ENCODE measurements at regions not wholly inside any gene's neighbourhood (a gene's known extent, or its start where the extent isn't known, plus 50 kb on each side); places are given as distances from the start of the nearest gene placed in this dataset.

- no peak for DNase-seq (ENCODE audit: low read depth)
Observed at GRCh38 chr3:153314038-153314437, 152.0 kb downstream of the RAP2B start.

GRCh38 chr3:153315781-153316180 lies 153.8 kb downstream of the RAP2B start:
- no peak for DNase-seq (ENCODE audit: low read depth)

GRCh38 chr3:153319705-153320554 lies 157.9 kb downstream of the RAP2B start:
- no peak for DNase-seq (ENCODE audit: low read depth)

- DNase-seq (ENCODE audit: low read depth): no peak
Observed at GRCh38 chr3:153320585-153321128, 158.6 kb downstream of the RAP2B start.

- no peak for DNase-seq (ENCODE audit: low read depth)
Observed at GRCh38 chr3:153328690-153329089, 166.7 kb downstream of the RAP2B start.

GRCh38 chr3:153330901-153331300 lies 168.9 kb downstream of the RAP2B start:
- DNase-seq (ENCODE audit: low read depth): no peak

- no peak for DNase-seq (ENCODE audit: low read depth)
Observed at GRCh38 chr3:153331676-153332075, 169.7 kb downstream of the RAP2B start.

- no peak for DNase-seq (ENCODE audit: low read depth)
Observed at GRCh38 chr3:153334558-153334957, 172.5 kb downstream of the RAP2B start.

- DNase-seq (ENCODE audit: low read depth): no peak
Observed at GRCh38 chr3:153337369-153337768, 175.3 kb downstream of the RAP2B start.

GRCh38 chr3:153338487-153338886 lies 176.5 kb downstream of the RAP2B start:
- no peak for DNase-seq (ENCODE audit: low read depth)

- DNase-seq (ENCODE audit: low read depth): no peak
Observed at GRCh38 chr3:153339065-153339464, 177.0 kb downstream of the RAP2B start.

- DNase-seq (ENCODE audit: low read depth): no peak
Observed at GRCh38 chr3:153343988-153344782, 182.2 kb downstream of the RAP2B start.

GRCh38 chr3:153348457-153349107 lies 186.6 kb downstream of the RAP2B start:
- no peak for DNase-seq (ENCODE audit: low read depth)

- no peak for DNase-seq (ENCODE audit: low read depth)
Observed at GRCh38 chr3:153349108-153349499, 187.1 kb downstream of the RAP2B start.

- no peak for DNase-seq (ENCODE audit: low read depth)
Observed at GRCh38 chr3:153350420-153350819, 188.4 kb downstream of the RAP2B start.

GRCh38 chr3:153354641-153355040 lies 192.6 kb downstream of the RAP2B start:
- DNase-seq (ENCODE audit: low read depth): no peak

- DNase-seq (ENCODE audit: low read depth): no peak
Observed at GRCh38 chr3:153355559-153355958, 193.5 kb downstream of the RAP2B start.

- DNase-seq (ENCODE audit: low read depth): no peak
Observed at GRCh38 chr3:153356908-153357307, 194.9 kb downstream of the RAP2B start.

- no peak for DNase-seq (ENCODE audit: low read depth)
Observed at GRCh38 chr3:153357436-153357835, 195.4 kb downstream of the RAP2B start.

GRCh38 chr3:153369561-153370374 lies 207.7 kb downstream of the RAP2B start:
- no peak for DNase-seq (ENCODE audit: low read depth)

GRCh38 chr3:153370680-153371079 lies 208.7 kb downstream of the RAP2B start:
- DNase-seq (ENCODE audit: low read depth): no peak

GRCh38 chr3:153372326-153372725 lies 210.3 kb downstream of the RAP2B start:
- no peak for DNase-seq (ENCODE audit: low read depth)
